HepG2 (cell line): ENCODE measurements at regions not wholly inside any gene's neighbourhood (a gene's known extent, or its start where the extent isn't known, plus 50 kb on each side); places are given as distances from the start of the nearest gene placed in this dataset.
A peak's percentile ranks its signal among the peaks of the same experiment; 100 is the strongest.

Source experiments
- ATAC-seq: fragments of 200-7000 bp; cut with Tn5 transposase; 3 replicates; pipeline ENCODE4 v1.9.1; 2020; ENCODE audit warnings: mild to moderate bottlenecking, moderate library complexity
- BruUV-seq: library from RNA; stranded (reverse); fragments of 400-500 nt; replicated peaks from 2 replicates; lab custom pipeline; 2021; lab: Mats Ljungman, UMichigan
- CTCF ChIA-PET: fragments of 300-600 bp; formaldehyde crosslinking; extraction: SDS; loops from one replicate; lab custom pipeline; 2021; ENCODE audit warnings: low total read pairs, inconsistent platforms, low intra/inter-chr PET ratio; lab: Yijun Ruan, JAX
- POLR2A ChIA-PET: fragments of 350-600 bp; sonication (Branson Sonifier 250); formaldehyde crosslinking; loops from one replicate; lab custom pipeline; 2020; ENCODE audit warnings: antibody characterized with exemption, inconsistent platforms; lab: Yijun Ruan, JAX
- DNase-seq: peaks from one replicate; pipeline ENCODE4 v3.0.0-alpha.2; 2015; ENCODE audit warnings: low spot score
- FAIRE-seq: peaks from 3 replicates; lab custom pipeline; 2011; peaks lifted over from hg19 to GRCh38; lab: Jason Lieb, UNC
- H2AFZ ChIP-seq: one replicate; pipeline ENCODE4 v1.6.1; 2011; ENCODE audit warnings: low read length, inconsistent platforms
- H3K27ac ChIP-seq: fragments of 300-600 bp; 3 replicates; pipeline ENCODE4 v1.8.0; 2011; ENCODE audit warnings: mixed run types, mild to moderate bottlenecking, mixed read lengths, low read length, inconsistent platforms; ENCODE audit not compliant: insufficient read depth; ENCODE audit errors: extremely low read length
- H3K27me3 ChIP-seq, 2 experiments: fragments of 200-600 bp in 1 of 2; 2 replicates in 1 of 2; 3 replicates in 1 of 2; pipeline versions ENCODE4 v1.6.0 to v1.8.0; 2011; ENCODE audit warnings: low read length in 2 of 2, mild to moderate bottlenecking in 2 of 2, moderate library complexity in 2 of 2, inconsistent platforms in 1 of 2; ENCODE audit not compliant: insufficient read depth in 2 of 2, control insufficient read depth in 1 of 2
- H3K36me3 ChIP-seq, 2 experiments: fragments of 200-600 bp in 1 of 2; replicated peaks in 1 of 2; 2 replicates in 1 of 2; 3 replicates in 1 of 2; pipeline versions ENCODE4 v1.5.1 to v1.8.0; 2011; ENCODE audit warnings: low read length in 2 of 2, inconsistent platforms in 1 of 2; ENCODE audit not compliant: insufficient read depth in 2 of 2, control insufficient read depth in 1 of 2
- H3K4me1 ChIP-seq: 2 replicates; pipeline ENCODE4 v1.5.1; 2012; ENCODE audit warnings: low read length, inconsistent platforms; ENCODE audit not compliant: insufficient read depth
- H3K4me2 ChIP-seq: 2 replicates; pipeline ENCODE4 v1.6.0; 2011; ENCODE audit warnings: low read depth, low read length, inconsistent platforms
- H3K4me3 ChIP-seq, 3 experiments: fragments of 200-600 bp in 1 of 3; sonication (generic), shearing (Covaris generic) in 1 of 3; replicated peaks in 1 of 3; 2 replicates each; pipeline ENCODE4 v1.5.1; 2011 to 2016; ENCODE audit warnings: low read length in 3 of 3, inconsistent platforms in 2 of 3, low read depth in 2 of 3, mild to moderate bottlenecking in 2 of 3, control low read depth in 1 of 3, mixed read lengths in 1 of 3; ENCODE audit not compliant: insufficient read depth in 1 of 3
- H3K79me2 ChIP-seq: one replicate; pipeline ENCODE4 v1.6.1; 2011; ENCODE audit warnings: low read length, inconsistent platforms; ENCODE audit not compliant: insufficient read depth
- H3K9ac ChIP-seq: 2 replicates; pipeline ENCODE4 v1.6.0; 2011; ENCODE audit warnings: mild to moderate bottlenecking, low read depth, low read length, inconsistent platforms; ENCODE audit not compliant: insufficient read depth
- H3K9me3 ChIP-seq: 2 replicates; pipeline ENCODE4 v1.5.1; 2012; ENCODE audit warnings: mild to moderate bottlenecking, low read length
- H4K20me1 ChIP-seq: 2 replicates; pipeline ENCODE4 v1.6.0; 2011; ENCODE audit warnings: inconsistent platforms, mild to moderate bottlenecking, low read length, moderate library complexity; ENCODE audit not compliant: insufficient read depth
- ATF1 ChIP-seq: IDR thresholded peaks from 2 replicates; pipeline ENCODE4 v1.6.1; 2016; ENCODE audit warnings: mild to moderate bottlenecking, control low read depth
- ELF3 ChIP-seq: IDR thresholded peaks from 2 replicates; pipeline ENCODE4 v1.6.1; 2016; ENCODE audit warnings: missing genetic modification reagents, missing compliant biosample characterization
- ELF4 ChIP-seq: sonication (generic); formaldehyde crosslinking; IDR thresholded peaks from 2 replicates; pipeline ENCODE4 v1.5.0; 2020; ENCODE audit warnings: missing genetic modification reagents, mild to moderate bottlenecking, moderate library complexity, borderline replicate concordance
- IKZF1 ChIP-seq: fragments of 450-650 bp; IDR thresholded peaks from 2 replicates; pipeline ENCODE4 v1.7.1; 2016
- IRF2 ChIP-seq: IDR thresholded peaks from 2 replicates; pipeline ENCODE4 v1.6.1; 2018; ENCODE audit warnings: missing genetic modification reagents, missing compliant biosample characterization
- MXD4 ChIP-seq: IDR thresholded peaks from 2 replicates; pipeline ENCODE4 v1.6.1; 2016; ENCODE audit warnings: mild to moderate bottlenecking, missing biosample characterization, missing genetic modification reagents
- ZNF776 ChIP-seq: sonication (generic); formaldehyde crosslinking; IDR thresholded peaks from 2 replicates; pipeline ENCODE4 v1.4.0; 2020; ENCODE audit warnings: mild to moderate bottlenecking, missing genetic modification reagents
- WGBS: methylation state at CpG from one replicate; pipeline ENCODE4 v1.1.6; 2017; ENCODE audit warnings: low lambda C conversion rate; 5-methylcytosine and 5-hydroxymethylcytosine counted together
- in situ Hi-C: cut with HindIII; loops from 2 replicates; pipeline ENCODE4 v1.10.0; 2017; ENCODE audit warnings: low pct_unique_long_range_greater_than_20kb; ENCODE audit not compliant: extremely low pct_ligation_motif_present
- intact Hi-C: fragments of 100-400 bp; cut with micrococcal nuclease; formaldehyde crosslinking; loops from one replicate; pipeline ENCODE4 v1.10.0; 2022; ENCODE audit not compliant: unreplicated experiment
- TF ChIP-seq, protein P1 (sequence below): sonication (generic); formaldehyde crosslinking; IDR thresholded peaks from 2 replicates; pipeline ENCODE4 v1.4.0; 2020; ENCODE audit warnings: missing genetic modification reagents
- TF ChIP-seq, protein P2 (sequence below): sonication (generic); formaldehyde crosslinking; conservative IDR thresholded peaks from 2 replicates; pipeline ENCODE4 v1.8.0; 2022; ENCODE audit warnings: missing genetic modification reagents
- TF ChIP-seq, protein P3 (sequence below): sonication (generic); formaldehyde crosslinking; conservative IDR thresholded peaks from 2 replicates; pipeline ENCODE4 v1.5.0; 2020; ENCODE audit warnings: missing genetic modification reagents

DNA sequence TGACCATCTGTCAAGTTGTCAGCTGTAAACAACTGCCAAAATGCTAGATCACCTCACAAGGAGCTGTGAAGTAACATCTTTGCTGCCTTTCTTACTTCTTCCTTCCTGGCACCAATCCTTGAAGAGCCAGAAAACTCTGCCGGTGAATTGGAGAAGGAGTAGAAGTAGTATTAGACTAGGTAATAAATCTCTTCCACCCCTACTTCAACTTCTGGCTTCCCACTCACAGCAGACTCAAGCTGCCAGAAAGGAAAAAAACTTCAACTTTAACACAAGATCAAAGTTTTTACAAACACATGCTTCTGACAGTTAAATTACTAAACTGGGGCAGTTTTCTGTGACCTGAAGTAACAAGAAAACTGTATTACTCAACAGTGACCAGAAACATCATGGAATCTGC lies 164.7 kb upstream of the SLC7A11 start:
- ChIA-PET CTCF (no interaction called here), POLR2A (no interaction called here)
- Histone ChIP-seq H3K36me3 (no peaks in the 10 kb centered on the region), H4K20me1 (no peaks in the 10 kb centered on the region), H3K27ac (no peak overlapping the region), H3K4me2 (no peak overlapping the region), H3K79me2 (no peaks in the 10 kb centered on the region), H2AFZ (peak overlapping the region; percentile 50), H3K9ac (no peak overlapping the region), H3K9me3 (no peaks in the 10 kb centered on the region), H3K27me3 (no peaks in the 10 kb centered on the region; a peak in 1 of 5 replicates)
- FAIRE-seq (no peak), ATAC-seq (no peak)
- intact Hi-C loops, result no loop called here
- 95% methylated on average over 1 of the region's 1 CpG for WGBS
- no TSS peak for BruUV-seq
- TF ChIP-seq, protein P1, sequence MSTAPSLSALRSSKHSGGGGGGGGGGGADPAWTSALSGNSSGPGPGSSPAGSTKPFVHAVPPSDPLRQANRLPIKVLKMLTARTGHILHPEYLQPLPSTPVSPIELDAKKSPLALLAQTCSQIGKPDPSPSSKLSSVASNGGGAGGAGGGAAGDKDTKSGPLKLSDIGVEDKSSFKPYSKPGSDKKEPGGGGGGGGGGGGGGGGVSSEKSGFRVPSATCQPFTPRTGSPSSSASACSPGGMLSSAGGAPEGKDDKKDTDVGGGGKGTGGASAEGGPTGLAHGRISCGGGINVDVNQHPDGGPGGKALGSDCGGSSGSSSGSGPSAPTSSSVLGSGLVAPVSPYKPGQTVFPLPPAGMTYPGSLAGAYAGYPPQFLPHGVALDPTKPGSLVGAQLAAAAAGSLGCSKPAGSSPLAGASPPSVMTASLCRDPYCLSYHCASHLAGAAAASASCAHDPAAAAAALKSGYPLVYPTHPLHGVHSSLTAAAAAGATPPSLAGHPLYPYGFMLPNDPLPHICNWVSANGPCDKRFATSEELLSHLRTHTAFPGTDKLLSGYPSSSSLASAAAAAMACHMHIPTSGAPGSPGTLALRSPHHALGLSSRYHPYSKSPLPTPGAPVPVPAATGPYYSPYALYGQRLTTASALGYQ, result no peak
- TF ChIP-seq MXD4 (CRISPR knock-in tag) (no peak), ELF4 (CRISPR knock-in tag) (no peak), ATF1 (CRISPR knock-in tag) (no peak), IKZF1 (no peak), ELF3 (CRISPR knock-in tag) (no peak), IRF2 (no peak), ZNF776 (no peak)
- TF ChIP-seq, protein P2, sequence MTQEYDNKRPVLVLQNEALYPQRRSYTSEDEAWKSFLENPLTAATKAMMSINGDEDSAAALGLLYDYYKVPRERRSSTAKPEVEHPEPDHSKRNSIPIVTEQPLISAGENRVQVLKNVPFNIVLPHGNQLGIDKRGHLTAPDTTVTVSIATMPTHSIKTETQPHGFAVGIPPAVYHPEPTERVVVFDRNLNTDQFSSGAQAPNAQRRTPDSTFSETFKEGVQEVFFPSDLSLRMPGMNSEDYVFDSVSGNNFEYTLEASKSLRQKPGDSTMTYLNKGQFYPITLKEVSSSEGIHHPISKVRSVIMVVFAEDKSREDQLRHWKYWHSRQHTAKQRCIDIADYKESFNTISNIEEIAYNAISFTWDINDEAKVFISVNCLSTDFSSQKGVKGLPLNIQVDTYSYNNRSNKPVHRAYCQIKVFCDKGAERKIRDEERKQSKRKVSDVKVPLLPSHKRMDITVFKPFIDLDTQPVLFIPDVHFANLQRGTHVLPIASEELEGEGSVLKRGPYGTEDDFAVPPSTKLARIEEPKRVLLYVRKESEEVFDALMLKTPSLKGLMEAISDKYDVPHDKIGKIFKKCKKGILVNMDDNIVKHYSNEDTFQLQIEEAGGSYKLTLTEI (CRISPR knock-in tag), result no peak
- TF ChIP-seq, protein P3, sequence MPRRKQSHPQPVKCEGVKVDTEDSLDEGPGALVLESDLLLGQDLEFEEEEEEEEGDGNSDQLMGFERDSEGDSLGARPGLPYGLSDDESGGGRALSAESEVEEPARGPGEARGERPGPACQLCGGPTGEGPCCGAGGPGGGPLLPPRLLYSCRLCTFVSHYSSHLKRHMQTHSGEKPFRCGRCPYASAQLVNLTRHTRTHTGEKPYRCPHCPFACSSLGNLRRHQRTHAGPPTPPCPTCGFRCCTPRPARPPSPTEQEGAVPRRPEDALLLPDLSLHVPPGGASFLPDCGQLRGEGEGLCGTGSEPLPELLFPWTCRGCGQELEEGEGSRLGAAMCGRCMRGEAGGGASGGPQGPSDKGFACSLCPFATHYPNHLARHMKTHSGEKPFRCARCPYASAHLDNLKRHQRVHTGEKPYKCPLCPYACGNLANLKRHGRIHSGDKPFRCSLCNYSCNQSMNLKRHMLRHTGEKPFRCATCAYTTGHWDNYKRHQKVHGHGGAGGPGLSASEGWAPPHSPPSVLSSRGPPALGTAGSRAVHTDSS (CRISPR knock-in tag), result no peak
- TF ChIP-seq, all 625 proteins: peak for 0
- Histone ChIP-seq H3K4me1 (no peaks in the 10 kb centered on the region), H3K4me3 (no peak overlapping the region)
- no peak for DNase-seq
- in situ Hi-C loops, result no loop called here
